Neural cell (in vitro differentiated cells): ENCODE measurements at regions not wholly inside any gene's neighbourhood (a gene's known extent, or its start where the extent isn't known, plus 50 kb on each side); places are given as distances from the start of the nearest gene placed in this dataset.

Experiments used
- H2AFZ ChIP-seq: fragments of 200-600, 300-800 bp; sonication (generic), shearing (Covaris generic); 2 replicates; pipeline ENCODE4 v1.6.0; 2014; ENCODE audit warnings: low read depth, mild to moderate bottlenecking, antibody characterized with exemption, low read length, moderate library complexity
- H3F3A ChIP-seq: fragments of 200-600 bp; shearing (Covaris generic); 2 replicates; pipeline ENCODE4 v1.6.1; 2016; ENCODE audit warnings: mild to moderate bottlenecking, moderate library complexity, mixed read lengths, antibody characterized with exemption, low read length; ENCODE audit not compliant: insufficient read depth, poor library complexity, severe bottlenecking
- H3K27ac ChIP-seq: fragments of 200-600, 300-800 bp; sonication (generic), shearing (Covaris generic); 2 replicates; pipeline ENCODE4 v1.5.1; 2014; ENCODE audit warnings: mild to moderate bottlenecking, low read length, moderate library complexity
- H3K27me3 ChIP-seq: fragments of 300-800, 200-600 bp; sonication (generic), shearing (Covaris generic); 2 replicates; pipeline ENCODE4 v1.6.0; 2014; ENCODE audit warnings: mild to moderate bottlenecking, low read depth, low read length, moderate library complexity; ENCODE audit not compliant: insufficient read depth
- H3K36me3 ChIP-seq: fragments of 300-800, 200-600 bp; sonication (generic), shearing (Covaris generic); 2 replicates; pipeline ENCODE4 v1.5.1; 2014; ENCODE audit warnings: mild to moderate bottlenecking, antibody characterized with exemption, low read length, moderate library complexity; ENCODE audit not compliant: insufficient read depth
- H3K4me2 ChIP-seq: fragments of 300-800, 200-600 bp; sonication (generic), shearing (Covaris generic); 2 replicates; pipeline ENCODE4 v1.6.0; 2014; ENCODE audit warnings: mild to moderate bottlenecking, low read length
- H3K4me3 ChIP-seq: fragments of 300-800, 200-600 bp; sonication (generic), shearing (Covaris generic); 2 replicates; pipeline ENCODE4 v1.5.1; 2014; ENCODE audit warnings: mild to moderate bottlenecking, low read length, moderate library complexity
- H3K79me2 ChIP-seq: fragments of 200-600 bp; shearing (Covaris generic); replicated peaks from 2 replicates; pipeline ENCODE4 v1.6.0; 2014; ENCODE audit warnings: mild to moderate bottlenecking, low read length, moderate library complexity; ENCODE audit not compliant: insufficient read depth
- H3K9ac ChIP-seq: fragments of 300-800, 200-600 bp; sonication (generic), shearing (Covaris generic); 2 replicates; pipeline ENCODE4 v1.6.1; 2016; ENCODE audit warnings: mild to moderate bottlenecking, low read length, mixed read lengths
- H3K9me2 ChIP-seq: fragments of 200-600 bp; shearing (Covaris generic); 2 replicates; pipeline ENCODE4 v1.6.1; 2016; ENCODE audit warnings: mild to moderate bottlenecking, low read length, mixed read lengths; ENCODE audit not compliant: insufficient read depth
- H3K9me3 ChIP-seq: fragments of 200-600, 300-800 bp; sonication (generic), shearing (Covaris generic); 2 replicates; pipeline ENCODE4 v1.6.1; 2016; ENCODE audit warnings: mild to moderate bottlenecking, mixed run types, low read length, moderate library complexity, mixed read lengths
- H4K20me1 ChIP-seq: fragments of 200-600 bp; shearing (Covaris generic); 2 replicates; pipeline ENCODE4 v1.6.1; 2016; ENCODE audit warnings: mild to moderate bottlenecking, mixed run types; ENCODE audit not compliant: insufficient read depth
- CTCF ChIP-seq: fragments of 450-650 bp; IDR thresholded peaks from 2 replicates; pipeline ENCODE4 v1.5.1; 2014; ENCODE audit warnings: antibody characterized with exemption, mild to moderate bottlenecking, moderate library complexity; ENCODE audit not compliant: poor library complexity, severe bottlenecking
- EP300 ChIP-seq: fragments of 450-650 bp; conservative IDR thresholded peaks from 2 replicates; pipeline ENCODE4 v1.6.1; 2014; ENCODE audit warnings: antibody characterized with exemption, mild to moderate bottlenecking, moderate library complexity; ENCODE audit not compliant: poor library complexity, severe bottlenecking
- EZH2 ChIP-seq: fragments of 200-600, 300-800 bp; shearing (Covaris generic), sonication (generic); IDR thresholded peaks from 2 replicates; pipeline ENCODE4 v1.6.1; 2014; ENCODE audit warnings: antibody characterized with exemption, low read length, borderline replicate concordance, mild to moderate bottlenecking; ENCODE audit not compliant: insufficient read depth, poor library complexity, severe bottlenecking
- MXI1 ChIP-seq: fragments of 450-650 bp; conservative IDR thresholded peaks from 2 replicates; pipeline ENCODE4 v1.6.1; 2014; ENCODE audit warnings: antibody characterized with exemption, mild to moderate bottlenecking; ENCODE audit not compliant: poor library complexity, severe bottlenecking
- POLR2AphosphoS5 ChIP-seq: IDR thresholded peaks from 2 replicates; pipeline ENCODE4 v1.6.1; 2012
- RAD21 ChIP-seq: fragments of 450-650 bp; conservative IDR thresholded peaks from 2 replicates; pipeline ENCODE4 v1.6.1; 2014; ENCODE audit warnings: antibody characterized with exemption, mild to moderate bottlenecking, moderate library complexity
- SMC3 ChIP-seq: fragments of 450-650 bp; conservative IDR thresholded peaks from 2 replicates; pipeline ENCODE4 v1.6.1; 2014; ENCODE audit warnings: antibody characterized with exemption, mild to moderate bottlenecking, moderate library complexity; ENCODE audit not compliant: poor library complexity
- TAF1 ChIP-seq: IDR thresholded peaks from 2 replicates; pipeline ENCODE4 v1.6.1; 2012; ENCODE audit warnings: low read depth
- TF ChIP-seq, protein P1 (sequence below): IDR thresholded peaks from 2 replicates; pipeline ENCODE4 v1.6.1; 2012; ENCODE audit warnings: borderline replicate concordance

DNA sequence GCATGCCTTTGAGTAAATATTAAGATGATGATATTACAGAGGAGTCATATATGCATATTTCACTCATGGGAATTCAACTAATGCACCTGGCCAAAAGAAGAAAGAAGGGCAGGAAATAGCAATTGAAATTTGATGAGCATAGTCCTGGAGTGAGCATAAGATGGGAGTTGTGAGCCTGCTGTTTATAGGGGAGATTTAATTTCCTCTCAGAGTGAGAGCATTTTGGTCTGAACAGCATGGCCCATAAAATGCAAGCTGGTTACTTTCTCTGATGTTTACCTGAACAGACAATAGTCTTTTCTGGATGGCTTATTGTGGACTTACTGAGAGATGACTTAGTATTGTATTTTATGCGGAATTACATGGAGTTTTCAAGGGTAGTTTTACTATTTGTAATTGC, 53.6 kb downstream of the FHIP1A start:
- Histone ChIP-seq H3K9ac (no peak overlapping the region), H3F3A (no peaks in the 10 kb centered on the region), H3K4me3 (no peak overlapping the region), H3K36me3 (no peaks in the 10 kb centered on the region), H3K9me2 (no peaks in the 10 kb centered on the region), H3K9me3 (no peaks in the 10 kb centered on the region), H3K27me3 (no peaks in the 10 kb centered on the region), H4K20me1 (no peaks in the 10 kb centered on the region), H2AFZ (no peak overlapping the region), H3K4me2 (no peak overlapping the region), H3K27ac (no peak overlapping the region), H3K79me2 (no peaks in the 10 kb centered on the region)
- no peak for TF ChIP-seq CTCF
- no peak for TF ChIP-seq SMC3
- TF ChIP-seq TAF1, result no peak
- TF ChIP-seq POLR2AphosphoS5, result no peak
- TF ChIP-seq MXI1, result no peak
- no peak for TF ChIP-seq RAD21
- no peak for TF ChIP-seq EZH2
- TF ChIP-seq, protein P1, sequence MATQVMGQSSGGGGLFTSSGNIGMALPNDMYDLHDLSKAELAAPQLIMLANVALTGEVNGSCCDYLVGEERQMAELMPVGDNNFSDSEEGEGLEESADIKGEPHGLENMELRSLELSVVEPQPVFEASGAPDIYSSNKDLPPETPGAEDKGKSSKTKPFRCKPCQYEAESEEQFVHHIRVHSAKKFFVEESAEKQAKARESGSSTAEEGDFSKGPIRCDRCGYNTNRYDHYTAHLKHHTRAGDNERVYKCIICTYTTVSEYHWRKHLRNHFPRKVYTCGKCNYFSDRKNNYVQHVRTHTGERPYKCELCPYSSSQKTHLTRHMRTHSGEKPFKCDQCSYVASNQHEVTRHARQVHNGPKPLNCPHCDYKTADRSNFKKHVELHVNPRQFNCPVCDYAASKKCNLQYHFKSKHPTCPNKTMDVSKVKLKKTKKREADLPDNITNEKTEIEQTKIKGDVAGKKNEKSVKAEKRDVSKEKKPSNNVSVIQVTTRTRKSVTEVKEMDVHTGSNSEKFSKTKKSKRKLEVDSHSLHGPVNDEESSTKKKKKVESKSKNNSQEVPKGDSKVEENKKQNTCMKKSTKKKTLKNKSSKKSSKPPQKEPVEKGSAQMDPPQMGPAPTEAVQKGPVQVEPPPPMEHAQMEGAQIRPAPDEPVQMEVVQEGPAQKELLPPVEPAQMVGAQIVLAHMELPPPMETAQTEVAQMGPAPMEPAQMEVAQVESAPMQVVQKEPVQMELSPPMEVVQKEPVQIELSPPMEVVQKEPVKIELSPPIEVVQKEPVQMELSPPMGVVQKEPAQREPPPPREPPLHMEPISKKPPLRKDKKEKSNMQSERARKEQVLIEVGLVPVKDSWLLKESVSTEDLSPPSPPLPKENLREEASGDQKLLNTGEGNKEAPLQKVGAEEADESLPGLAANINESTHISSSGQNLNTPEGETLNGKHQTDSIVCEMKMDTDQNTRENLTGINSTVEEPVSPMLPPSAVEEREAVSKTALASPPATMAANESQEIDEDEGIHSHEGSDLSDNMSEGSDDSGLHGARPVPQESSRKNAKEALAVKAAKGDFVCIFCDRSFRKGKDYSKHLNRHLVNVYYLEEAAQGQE, result no peak
- TF ChIP-seq EP300, result no peak

GRCh38 chr4:151468715-151469696, 60.0 kb downstream of the FHIP1A start:
- H3K4me2 ChIP-seq, result no peak overlapping the region
- H4K20me1 ChIP-seq, result no peaks in the 10 kb centered on the region
- H3K4me3 ChIP-seq, result no peak overlapping the region
- no peaks in the 10 kb centered on the region for H3F3A ChIP-seq
- no peak overlapping the region for H3K9ac ChIP-seq
- H3K36me3 ChIP-seq, result no peaks in the 10 kb centered on the region
- no peaks in the 10 kb centered on the region for H3K27me3 ChIP-seq
- H3K79me2 ChIP-seq, result no peaks in the 10 kb centered on the region
- H3K27ac ChIP-seq, result no peak overlapping the region
- H2AFZ ChIP-seq, result no peak overlapping the region
- H3K9me3 ChIP-seq, result no peaks in the 10 kb centered on the region
- TF ChIP-seq EZH2 (no peak), SMC3 (no peak), POLR2AphosphoS5 (peak; percentile 28)
- TF ChIP-seq, protein P1, result no peak
- H3K9me2 ChIP-seq, result no peaks in the 10 kb centered on the region
